Middle frontal gyrus (tissue), 1 donor: ENCODE measurements at regions not wholly inside any gene's neighbourhood (a gene's known extent, or its start where the extent isn't known, plus 50 kb on each side); places are given as distances from the start of the nearest gene placed in this dataset.

Experiments
- DNase-seq: peaks from one replicate; pipeline ENCODE4 v3.0.0-alpha.2; 2015; ENCODE audit warnings: low spot score; ENCODE audit errors: extremely low spot score

DNA sequence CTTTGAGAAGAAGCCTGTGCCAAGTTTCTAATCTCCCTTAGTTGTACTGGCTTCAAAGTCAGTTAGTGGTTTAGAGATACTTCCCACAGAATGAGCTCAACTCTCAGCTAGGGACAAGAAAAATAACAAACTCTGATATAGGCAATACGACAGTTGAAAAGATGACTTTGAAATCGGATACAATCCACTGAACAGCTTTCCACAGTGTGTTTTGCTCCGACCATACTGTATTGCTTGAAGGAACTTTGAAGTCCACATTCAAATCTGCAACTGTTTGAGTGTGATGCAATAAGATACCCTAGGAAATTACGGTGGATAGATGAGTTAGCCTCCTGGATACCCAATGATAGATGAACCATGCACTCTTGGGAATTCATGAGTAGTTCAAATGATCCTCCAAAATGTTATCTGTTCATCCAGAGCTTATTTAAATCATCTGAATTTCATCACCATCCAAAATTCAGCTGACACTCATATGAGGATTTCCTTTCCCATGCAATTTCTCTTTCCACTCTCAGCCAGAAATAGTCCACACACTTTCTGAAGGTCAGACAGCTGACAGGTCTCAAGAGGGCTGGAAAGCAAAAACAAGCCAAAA is 443.8 kb downstream of the HAO1 start:
- no peak for DNase-seq

DNA sequence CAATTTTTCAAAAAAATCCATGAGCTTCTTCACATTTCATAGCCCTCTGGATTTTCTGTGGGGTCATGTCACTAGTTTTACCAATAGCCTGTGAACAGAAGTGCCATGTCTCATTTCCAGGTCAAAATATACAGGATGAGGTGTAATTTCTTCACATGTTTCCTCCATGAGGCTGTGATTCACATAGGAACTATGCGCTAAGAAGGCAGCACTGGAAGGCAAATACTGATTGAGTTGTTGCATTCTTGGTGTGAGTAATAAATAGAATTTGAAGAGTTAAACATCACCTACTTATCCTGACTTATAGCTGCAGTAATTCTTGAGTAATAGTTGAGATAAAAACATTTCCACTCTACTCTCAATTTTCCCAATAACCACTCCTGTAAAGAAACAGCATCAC is 442.3 kb downstream of the HAO1 start:
- no peak for DNase-seq

DNA sequence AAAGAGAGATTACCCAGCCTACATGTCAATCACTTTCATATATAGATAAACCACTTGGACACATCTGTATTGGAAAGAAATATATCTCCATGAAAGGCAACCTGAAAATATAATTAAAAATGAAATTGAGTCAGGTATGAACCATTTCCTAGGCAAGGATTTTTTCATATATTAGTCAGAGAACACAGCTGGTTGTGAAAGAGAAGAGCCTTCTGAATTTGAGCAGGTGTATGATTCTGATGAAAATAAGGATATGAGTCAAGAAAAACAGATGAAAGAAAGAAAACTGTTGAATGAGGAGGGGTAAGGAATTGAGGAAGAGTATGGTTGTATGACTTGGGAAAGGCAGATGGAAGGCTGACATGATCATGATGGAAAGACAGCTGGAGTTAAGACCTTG is 441.1 kb downstream of the HAO1 start:
- DNase-seq, result no peak

DNA sequence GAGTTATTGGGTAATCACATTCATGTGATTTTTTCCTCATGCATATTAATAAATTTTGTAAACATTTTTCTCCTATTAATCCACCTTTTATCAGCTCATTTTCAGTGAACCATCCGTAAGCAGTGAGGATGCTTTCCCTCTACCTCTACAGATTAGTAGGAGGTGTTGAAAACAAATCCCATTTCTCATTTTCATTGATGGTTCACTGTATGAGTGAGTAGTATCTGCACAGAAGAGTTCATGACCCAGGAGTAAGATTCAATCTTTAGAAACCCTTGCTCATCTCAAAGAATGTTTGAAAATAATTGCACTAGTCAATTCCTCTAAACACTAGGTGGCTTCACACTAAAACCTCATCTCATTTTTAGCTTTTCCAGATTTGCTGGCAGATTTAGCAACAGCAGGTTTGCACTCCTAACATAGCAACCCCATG is 440.0 kb downstream of the HAO1 start:
- DNase-seq, result no peak

DNA sequence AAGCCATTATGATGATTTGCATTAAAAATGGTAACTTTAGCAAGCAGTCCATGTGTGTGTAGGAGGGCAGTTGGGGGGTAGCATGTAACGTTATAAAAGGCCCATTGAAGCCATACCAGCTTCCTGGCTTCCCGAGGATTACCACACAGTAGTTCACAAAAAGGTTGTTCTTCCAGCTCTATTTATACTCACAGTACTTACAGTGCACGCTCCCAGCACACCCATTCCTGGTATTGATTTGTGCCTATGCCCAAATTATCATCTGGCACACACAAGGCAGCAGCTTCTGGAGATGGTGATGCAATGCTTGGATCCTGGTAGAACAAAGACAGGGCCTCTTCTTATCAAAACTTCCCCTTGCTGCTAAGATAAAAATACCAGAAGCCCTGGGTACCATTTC is 436.8 kb downstream of the HAO1 start:
- no peak for DNase-seq

DNA sequence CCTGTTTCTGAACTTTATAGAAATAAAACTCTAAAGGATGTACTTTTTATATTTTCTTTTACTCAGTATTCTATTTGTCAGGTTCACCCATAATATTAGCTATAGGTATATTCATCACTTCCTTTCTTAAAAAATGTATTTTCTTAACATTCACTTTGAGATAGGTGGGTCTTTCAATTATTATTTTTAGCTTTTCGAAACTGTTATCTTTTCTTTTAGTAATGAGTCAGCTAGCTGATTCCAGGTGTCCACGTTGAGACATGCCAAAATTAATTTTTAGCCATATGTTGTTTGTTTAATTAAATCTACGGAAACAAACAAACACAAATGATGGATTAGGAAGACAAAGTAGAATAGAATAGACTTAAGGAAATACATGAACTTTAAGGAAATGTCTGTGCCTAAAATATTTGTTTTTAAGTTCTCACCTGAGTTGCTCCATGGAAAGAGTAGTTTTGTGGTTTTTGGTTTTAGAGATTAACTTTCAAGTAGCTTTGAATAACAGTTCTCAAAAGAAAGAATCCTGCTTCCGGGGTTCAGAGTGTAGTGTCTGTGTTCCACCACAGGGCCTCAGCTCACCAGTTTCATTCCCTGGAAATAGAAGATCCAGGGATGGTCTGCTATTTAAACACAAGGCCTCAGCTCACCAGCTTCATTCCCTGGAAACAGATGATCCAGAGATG is 435.0 kb downstream of the HAO1 start:
- no peak for DNase-seq

DNA sequence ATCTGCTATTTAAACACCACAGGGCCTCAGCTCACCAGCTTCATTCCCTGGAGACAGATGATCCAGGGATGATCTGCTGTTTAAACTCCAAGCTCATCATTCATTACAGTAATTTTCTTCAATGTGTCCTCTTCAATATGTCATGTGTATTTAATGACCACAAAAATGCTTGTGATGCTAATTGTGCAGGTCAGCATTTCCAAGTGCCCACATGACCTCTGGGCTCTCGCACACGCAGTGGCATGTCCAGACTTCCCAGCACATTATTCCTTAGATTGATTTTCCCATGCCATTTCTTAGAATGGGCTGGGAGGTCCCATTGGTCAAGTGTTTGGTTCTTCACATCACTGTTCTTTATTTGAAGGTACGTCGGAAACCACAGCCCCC is 434.4 kb downstream of the HAO1 start:
- DNase-seq, result no peak

DNA sequence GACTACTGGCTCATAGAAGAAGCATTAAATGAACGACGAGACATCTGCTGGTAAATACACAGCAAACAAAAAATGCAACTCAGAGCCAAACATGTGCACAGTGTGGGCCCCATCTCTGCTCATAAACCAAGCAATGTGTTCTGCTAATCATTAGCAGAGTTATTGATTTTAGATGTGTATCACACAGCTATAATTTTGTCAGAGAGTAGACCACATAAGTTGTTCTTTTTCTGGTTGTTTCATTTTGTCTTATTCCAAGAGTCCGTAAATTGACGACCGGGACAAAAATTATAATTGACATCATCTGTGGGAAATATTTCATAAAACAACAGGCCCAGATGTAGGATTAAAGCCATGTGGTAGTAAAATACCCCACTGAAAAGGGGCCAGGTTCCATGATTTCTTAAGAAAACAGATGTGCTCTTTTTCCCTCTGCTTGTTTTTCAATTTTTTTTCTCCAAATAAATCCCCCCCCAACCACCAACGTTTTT is 423.6 kb downstream of the HAO1 start:
- no peak for DNase-seq

DNA sequence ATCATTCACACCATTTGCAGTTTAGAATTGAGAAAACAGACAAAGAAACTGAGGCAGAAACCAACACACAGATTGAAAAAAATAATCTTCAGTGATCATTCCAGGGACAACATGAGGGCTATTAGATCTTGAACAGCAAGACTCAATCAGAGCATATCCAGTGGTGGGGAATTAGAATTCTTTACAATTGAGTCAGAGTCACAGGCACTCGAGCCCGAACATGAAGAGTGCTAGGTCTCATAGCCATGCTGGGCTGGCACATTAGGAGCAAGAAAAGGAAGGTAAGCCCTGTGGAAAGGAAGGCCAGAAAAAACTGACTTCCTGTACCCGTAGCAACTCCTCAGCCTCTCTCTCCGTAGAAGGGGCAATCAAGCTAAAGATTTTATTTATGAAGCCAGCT is 419.9 kb downstream of the HAO1 start:
- DNase-seq, result no peak

DNA sequence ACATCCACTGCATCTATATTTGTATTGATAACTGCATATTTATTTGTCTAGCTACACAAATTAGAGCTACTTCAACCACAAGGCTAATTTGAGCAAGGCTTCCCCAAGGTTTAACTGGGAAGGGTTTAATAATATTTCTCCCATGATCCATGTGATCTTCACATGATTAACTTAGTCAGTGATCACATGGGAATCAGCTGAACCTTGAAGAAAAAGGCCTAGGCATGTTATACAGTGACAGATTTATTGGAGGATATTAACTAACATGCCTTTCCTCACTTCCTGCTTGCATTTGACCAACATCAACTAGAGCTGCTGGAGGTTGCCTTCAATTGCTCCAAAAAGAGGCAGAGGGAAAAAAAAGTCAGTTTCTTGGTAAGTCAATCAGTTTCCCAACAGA is 417.0 kb downstream of the HAO1 start:
- DNase-seq, result no peak

DNA sequence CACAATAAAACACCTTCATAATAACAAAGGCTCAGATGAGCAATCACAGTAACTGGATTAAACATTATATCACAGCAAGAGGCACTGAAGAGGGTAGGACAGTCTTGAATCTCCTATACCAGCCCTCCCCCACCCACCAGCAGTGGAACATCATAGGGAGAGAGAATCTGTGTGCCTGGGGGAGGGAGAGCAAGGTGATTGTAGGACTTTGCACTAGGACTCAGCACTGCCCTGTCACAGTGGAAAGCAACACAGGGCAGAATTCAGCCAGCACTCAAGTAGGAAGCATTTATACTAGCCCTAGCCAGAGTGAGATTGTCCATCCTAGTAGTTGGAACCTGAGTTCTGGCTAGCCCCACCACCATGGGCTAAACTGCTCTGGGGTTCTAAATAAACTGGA is 400.2 kb downstream of the HAO1 start:
- DNase-seq, result no peak

DNA sequence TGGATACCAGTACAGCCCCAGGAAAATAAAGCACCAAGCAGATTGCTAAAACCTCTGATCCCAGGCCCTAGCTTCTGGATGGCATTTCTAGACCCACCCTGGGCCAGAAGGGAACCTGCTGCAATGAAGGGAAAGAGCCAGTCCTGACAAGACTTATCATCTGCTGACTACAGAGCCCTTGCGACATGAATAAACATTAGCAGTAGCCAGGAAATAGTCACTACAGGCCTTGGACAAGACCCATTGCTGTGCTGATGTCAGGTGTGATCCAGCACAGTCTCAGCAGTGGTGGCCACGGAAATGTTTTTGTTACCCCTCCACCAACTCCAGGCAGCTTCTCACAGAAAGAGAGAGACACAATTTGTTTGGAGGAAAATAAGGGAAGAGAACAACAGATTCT is 399.3 kb downstream of the HAO1 start:
- DNase-seq, result no peak

DNA sequence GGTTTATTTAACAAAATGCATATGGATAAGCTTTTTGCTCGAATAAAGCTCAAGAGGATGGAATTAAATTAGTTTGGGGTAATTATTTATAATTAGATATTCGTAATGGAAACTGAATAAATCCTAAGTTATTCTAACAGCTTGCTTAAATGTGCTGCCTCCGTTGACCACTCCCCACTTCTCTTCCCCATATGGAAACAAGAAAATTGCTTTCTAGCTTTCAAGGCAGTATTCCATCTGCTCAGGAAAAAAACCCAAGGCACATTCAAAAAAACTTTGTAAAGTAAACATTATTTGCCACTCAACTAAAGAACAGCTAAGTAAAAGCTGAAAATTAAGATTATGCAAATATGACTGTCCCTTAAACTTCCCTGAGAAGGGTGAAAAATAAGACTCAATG is 369.2 kb downstream of the HAO1 start:
- no peak for DNase-seq

DNA sequence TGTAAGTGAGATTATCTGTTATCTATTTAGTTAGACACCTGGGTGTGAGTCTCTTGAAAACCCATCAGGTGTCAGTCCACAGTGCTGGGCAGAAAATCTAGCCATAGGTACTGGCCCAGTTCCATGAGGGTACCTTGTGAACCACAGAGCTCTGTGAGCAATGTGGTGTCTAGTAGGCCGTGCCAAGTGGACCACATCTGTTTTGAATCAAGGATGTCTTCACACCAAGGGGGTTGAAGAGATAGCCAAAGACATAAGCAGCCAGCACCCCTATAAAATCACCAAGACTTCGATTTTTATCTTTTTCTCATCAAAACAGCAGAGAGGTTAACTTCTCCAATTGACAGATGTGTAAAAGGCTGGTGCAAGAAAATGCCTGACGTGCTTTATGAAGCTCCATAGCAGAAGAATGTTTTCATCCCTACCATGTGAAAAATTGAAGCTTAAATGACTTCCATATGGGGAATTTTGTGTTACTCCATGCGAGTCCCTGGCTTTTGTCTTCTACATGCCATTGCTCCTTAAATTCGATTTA is 368.7 kb downstream of the HAO1 start:
- DNase-seq, result no peak

DNA sequence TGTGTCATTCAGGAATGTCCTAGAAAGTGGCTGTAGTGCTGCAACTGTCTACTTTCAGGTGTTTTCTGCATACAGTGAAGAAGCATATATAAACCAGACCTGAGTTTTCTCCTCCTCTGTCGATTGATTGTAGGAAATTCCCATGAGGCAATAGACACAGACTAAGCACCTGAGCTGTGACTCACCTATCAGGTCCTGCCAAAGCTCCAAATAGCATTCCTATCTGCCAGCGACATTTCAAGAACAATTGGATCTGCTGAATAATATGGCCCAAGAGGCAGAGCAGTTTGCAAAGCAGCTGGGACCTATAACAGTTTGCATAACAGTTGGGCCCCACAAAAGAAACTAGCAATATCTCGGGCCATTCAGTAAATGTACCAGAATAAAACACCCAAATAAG is 360.4 kb downstream of the HAO1 start:
- no peak for DNase-seq

DNA sequence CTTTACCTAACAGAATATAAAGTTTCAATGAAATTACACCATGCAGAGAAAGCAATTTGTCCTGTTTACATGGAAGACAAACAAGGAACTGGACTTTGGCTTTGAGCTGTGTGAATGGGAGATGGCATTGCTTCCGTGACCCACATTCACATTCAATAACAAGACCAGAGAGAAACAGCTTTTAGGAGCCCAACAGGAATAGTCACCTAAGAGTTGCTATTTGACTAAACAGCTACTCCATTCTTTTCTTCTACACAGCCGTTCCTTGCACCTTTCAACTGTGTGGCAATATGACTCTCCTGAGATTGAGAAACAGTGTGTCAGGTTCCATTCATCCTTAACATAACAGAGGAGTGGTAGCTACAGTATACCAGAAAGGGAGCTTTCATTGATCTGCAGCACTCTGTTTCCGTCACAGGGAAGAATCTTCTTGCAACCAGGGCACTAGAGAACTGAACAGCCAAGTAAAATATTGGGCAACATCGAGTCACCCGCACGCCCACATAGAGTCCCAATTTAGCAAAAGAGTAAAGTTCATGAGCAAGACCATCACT is 355.1 kb downstream of the HAO1 start:
- DNase-seq, result no peak

DNA sequence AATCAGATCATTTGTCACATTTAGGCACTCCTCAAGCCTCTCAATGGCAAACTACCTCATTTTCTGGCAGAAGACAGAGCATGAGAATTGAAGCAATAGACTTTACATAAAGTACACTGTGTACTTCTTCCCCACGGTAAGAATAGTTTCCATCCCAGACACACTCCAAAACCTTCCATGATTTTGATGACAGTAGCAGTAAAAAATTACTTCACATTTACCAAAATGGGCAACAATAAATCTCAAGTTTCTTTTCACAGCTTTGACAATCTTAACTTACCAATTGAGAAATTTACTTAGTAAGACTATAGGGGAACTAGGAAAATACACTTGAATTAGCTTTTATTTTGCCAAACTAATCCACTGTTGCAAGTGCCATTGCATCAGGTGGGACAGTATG is 353.8 kb downstream of the HAO1 start:
- DNase-seq, result no peak

DNA sequence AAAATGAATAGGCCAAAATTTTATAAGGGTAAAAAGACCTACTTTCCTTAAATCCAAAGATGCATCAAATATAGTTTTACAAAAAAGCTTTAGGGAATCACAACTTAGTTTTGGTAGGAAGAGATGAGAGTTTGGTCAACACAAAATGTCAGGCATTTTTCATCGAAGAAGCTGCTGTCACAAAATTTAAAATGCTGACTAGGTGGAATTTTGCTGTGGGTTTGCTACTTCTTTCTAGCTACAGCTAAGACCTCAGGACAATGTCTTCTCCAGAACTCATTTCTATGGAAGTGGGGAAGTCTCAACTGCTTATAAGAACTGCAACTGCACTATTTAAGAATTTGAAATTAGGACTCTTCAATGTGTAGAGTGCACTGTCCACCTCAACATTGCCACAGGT is 351.1 kb downstream of the HAO1 start:
- DNase-seq, result no peak

DNA sequence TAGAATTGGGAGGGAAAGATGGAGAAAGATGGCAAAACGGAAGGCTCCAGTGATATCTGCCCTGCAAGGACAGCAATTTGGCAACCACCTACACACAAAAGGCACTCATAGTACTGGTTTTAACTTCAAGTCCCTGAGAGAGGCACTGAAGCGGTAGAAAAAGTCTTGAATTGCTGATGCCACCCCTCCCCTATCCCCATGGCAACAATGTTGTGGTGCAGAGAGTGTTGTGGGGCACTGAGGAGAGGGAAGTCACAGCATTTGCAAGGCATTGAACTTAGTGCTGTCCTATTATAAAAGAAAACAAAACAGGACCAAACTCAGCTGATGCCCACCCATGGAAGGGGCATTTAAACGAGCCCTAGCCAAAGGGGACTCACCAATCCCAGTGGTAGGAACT is 343.7 kb downstream of the HAO1 start:
- DNase-seq, result no peak

DNA sequence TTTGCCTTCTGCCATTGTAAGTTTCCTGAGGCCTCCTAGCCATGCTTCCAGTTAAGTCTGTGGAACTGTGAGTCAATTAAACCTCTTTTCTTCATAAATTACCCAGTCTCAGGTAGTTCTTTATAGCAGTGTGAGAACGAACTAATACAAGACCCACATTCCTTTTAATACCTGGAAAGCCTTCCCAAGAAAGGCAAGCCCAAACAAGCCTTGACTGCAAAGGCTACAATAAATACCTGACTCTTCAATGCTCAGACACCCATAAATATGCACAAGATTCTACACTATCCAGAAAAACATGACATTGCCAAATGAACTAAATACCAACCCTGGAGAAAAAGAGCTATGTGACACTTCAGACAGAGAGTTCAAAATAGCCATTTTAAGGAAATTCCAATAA is 338.8 kb downstream of the HAO1 start:
- DNase-seq, result no peak

DNA sequence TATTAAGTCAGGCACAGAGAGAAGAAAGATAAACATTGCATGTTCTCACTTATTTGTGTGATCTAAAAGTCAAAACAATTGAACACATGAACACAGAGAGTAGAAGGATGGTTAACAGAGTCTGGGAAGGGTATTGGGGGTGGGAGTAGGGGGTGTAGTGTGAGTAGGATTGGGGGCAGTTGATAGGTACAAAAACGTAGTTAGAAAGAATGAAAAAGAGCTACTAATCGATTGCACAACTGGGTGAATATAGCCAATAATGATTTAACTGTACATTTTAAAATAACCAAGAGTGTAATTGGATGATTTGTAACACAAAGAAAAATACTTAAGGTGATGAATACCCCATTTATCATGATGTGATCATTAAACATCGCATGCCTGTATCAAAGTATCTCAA is 333.3 kb downstream of the HAO1 start:
- DNase-seq, result no peak

DNA sequence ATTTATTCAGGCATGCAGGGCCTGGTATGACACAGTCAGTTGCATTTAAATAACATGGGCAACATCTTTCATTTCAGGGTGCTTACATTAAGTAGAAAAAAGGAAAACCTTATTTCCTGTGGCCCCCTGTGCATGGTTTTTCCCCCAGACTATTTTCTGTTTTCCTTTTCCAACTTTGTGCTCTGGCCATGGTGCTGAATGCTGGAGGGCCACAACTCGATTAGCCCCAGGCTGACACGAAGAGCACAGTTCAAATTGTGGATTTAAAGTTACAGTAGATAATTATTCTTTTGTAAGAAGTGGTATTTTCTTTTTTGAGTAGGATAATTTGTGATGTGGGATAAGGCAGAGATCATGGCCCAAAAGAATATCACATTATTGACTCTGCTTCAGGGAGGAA is 332.0 kb downstream of the HAO1 start:
- no peak for DNase-seq

DNA sequence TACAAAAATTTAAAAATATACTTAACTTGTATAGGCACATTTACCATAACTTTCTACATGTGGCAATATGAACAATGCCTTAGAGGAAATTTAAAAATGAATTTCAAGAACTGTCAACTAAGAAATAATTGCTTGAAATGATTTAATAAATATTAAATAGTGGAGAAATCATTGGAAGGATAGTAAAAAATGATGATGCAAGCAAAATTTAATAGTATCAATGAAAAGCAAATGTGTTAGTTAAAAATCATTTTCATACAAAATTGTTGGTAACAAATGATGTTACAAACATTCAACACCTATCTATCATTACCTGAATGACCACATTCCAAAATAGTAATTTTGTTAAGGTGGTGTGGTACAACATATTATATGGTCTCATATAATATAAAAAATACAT is 331.0 kb downstream of the HAO1 start:
- DNase-seq, result no peak
